CMK (cell line): ENCODE measurements at regions not wholly inside any gene's neighbourhood (a gene's known extent, or its start where the extent isn't known, plus 50 kb on each side); places are given as distances from the start of the nearest gene placed in this dataset.
A peak's percentile ranks its signal among the peaks of the same experiment; 100 is the strongest.

Source experiments
- DNase-seq: peaks from one replicate; pipeline ENCODE4 v3.0.0-alpha.2; 2010; ENCODE audit warnings: low read depth

DNA sequence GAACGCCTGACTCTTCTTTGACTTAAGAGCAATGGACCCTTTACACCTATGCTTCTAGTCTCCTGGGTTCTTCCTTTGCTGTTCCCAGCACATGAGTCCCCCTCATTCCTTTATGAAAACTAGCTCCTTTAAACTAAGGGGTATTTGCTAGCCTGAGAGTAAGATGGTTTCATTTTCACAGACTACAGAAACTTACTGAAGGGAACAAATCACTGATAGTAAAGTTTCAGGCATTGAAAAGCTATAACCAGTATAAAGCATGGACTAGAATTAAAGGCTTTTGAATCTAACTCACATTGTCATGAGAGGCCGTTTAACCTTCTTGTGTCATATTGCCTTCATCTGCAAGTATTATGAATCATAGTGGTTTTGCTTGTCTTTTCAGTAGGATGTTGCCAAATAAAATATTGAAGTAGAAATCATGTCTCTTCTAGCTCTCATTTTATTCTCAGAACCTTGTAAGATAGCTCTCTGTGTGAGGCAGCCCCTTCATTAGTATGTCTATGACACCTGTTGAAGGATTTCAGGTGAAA lies 765.9 kb downstream of the NR2F2 start:
- DNase-seq, result no peak

DNA sequence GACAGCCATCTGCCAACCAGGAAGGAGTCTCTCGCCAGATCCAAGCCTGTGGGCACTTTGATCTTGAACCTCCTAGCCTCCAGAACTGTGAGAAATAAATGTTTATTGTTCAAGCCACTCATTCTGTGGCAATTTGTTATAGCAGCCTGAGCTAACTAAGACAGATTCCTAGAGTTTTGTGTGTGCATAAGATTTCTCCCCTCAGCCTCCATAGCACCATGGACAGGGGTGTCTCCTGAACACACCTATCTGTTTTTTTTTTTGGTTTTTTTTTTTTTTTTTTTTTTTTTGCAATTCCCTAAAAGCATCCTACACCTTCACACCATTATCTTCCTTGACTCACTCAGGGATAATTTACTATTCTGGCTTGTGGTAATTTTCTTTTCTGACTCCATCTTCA lies 768.5 kb downstream of the NR2F2 start:
- no peak for DNase-seq

DNA sequence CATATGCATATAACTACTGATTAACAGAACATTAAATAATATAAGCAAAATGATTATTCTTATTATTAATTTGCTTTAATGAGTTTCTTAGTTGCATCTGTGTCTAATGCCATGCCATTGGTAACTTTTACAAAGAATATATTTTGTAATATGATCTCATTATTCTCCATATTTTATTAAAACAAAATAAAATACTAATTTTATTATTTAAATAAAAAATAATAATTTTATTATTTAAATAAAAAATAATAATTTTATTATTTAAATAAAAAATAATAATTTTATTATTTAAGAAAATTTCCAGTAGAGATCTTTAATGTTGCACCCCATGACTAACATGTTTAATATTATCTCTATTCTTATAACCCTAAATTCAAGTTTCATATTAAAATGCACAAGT lies 771.1 kb downstream of the NR2F2 start:
- no peak for DNase-seq

DNA sequence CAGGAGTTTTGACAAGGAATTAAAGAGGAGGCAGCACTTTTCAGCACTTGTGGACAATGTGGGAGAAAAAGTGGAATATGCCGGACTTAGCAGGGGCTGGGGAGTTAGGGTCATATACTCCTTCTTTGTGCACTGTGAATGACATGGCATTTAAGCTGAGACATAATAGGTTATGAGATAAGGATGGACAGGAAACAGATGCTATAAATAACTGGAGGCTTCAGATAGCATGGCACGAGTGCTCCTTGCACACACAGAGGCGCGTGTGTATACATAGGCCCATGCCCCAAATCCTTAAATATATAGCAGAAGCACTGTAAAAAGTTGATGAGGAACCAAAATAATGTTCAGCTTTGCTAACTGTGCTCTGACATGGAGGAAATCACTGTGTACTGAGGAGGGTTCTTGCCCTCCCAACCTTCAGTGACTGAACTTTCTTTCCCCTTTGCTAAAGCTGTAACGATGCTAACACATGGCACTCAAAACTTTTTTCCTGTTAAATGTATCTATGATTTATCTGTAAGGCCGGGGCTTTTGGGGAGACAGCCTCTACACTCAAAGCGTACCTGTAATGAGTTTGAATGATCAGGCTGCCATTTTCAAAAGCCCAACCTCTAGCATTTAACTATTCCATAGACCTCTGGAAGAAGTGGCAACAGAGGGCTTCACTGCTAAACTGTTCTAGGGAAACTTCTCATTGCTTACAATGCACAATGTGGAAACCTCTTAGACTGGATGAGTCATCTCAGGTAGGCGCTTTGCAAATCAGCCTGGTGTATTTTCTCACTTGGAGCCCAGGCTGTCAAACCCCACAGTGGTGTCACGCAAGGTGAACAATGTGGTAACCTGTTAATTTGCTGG lies 784.6 kb downstream of the NR2F2 start:
- peak; percentile 43 for DNase-seq

DNA sequence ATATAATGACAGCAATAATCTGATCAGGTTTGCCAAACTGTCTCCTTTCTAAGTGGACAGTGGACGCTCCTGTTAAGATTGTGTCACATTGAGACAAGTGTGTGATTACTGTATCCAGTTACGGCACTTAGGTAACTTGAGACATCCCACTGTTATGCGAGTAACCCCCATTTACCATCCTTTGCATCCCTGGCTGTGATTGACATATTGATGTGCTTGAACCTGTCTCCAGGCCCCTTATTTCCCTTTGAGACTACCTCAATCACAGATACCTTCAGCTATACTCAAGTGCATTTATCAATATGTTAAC lies 785.2 kb downstream of the NR2F2 start:
- no peak for DNase-seq

DNA sequence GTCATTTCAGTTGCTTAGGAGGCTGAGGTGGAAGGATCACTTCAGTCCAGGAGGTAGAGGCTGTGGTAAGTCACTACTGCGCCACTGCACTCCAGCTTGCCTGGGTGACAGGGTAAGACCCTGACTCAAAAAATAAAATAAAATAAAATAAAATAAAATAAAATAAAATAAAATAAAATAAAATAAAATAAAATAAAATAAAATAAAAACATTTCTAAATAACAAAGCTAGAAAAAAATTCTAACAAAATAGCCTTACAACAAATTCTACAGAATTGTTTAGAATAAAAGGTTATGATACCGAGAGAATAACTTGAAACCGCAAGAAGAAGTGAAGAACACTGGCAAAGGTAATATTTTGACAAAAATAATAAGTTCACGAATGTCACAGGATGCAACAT lies 794.3 kb downstream of the NR2F2 start:
- no peak for DNase-seq

DNA sequence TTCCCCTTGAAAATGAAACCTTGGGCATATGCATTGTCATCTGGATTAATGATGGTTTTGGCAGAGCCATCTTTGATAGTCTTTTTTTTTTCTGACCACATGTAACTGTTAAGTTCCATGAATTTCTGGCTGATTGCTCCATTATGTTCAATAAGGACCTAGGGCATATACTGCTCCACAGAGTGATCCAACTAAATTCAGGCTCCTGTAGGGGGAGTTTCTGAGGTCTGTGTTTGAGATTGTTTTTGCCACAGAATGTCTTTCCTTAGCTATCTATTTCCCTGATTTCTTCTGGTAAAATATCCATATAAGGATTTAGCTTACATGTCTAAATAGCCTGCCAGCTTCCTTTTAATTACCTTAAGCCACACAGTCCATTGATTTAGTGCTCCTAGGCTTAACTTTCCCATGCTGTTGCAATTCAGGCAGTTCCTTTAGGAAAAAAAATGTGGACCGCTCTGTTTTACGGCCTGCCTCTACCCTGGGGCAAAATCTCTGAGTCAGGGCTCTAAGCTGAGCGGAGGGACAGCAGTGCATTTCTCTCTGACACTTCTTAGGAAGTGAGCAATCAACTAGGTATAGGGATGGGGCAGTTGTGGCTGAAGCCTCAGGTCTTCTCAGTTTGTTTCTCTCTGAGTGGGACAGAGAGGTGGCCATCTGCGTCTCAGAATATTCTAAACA lies 796.2 kb downstream of the NR2F2 start:
- DNase-seq, result no peak

DNA sequence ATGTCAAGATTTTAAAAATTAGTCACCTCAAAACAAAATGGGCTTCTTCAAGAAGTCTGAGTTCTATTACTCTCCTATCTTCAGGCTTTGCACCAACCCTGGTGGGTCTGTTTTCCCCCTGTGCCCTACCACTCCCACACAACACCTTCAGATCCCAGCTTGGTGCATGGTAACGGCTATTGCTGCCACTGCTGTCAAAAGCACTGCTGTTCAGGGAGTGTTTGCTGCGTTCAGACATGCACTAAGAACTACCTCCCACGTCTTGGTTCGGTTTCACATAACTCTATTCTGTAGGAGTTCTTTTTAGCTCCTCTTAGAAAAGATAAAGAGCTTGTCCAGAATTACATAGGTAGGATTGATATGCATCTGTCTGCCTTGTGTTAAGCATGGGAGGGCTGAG lies 799.2 kb downstream of the NR2F2 start:
- no peak for DNase-seq

DNA sequence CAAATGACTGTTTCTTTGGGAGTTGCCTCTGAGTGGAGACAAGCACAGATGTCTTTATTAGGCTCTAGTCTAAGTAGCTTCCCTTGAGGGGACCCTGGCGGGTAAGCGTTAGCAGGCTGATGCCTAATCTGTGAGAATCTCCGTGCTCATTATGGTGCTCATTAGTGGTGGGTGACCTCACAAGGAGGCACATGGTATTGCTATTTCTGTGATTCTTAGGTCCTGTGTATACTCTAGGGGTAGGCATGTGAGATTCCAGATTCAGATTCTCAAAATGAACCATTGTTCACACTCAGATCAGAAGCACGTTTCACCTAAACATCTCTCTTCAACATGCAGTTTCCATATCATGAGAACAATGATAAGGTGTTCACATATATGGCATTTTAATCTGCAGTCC lies 809.7 kb downstream of the NR2F2 start:
- no peak for DNase-seq

DNA sequence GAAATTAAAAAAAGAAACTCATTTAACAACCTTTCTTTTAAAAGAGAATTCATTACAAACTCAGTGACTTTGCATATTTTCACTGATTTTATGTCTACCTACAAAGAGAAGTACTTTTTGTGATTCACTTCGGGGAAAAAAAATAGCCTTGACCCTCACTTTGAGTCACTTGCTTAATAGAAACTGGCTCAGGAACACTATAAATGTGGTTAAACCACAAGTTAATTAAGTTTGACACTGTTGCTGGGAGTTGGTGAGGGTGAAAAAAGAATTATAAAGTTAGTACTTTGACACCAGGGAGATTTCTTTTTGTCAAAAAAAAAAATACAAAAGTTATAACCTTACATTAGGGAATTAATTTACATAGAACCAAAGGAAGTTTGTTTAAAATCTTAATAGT lies 810.9 kb downstream of the NR2F2 start:
- DNase-seq, result no peak

DNA sequence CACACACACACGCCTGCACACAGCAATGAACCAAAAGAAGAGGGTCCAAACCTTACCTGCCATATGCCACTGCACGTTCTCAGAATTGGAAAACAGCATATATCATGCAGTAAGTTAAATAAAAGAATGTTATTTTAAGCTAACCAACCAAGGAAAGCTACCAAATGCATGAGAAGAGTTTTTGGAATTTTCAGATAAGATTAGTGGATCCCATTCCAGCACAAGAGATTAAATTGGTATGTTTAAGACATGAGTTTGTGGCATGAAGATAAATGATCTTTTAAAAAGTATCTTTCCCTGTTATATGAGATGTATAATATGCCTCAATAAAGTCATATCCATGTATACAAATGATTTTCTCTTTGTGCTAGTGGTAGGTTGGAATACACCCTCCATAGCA lies 811.4 kb downstream of the NR2F2 start:
- DNase-seq, result no peak

DNA sequence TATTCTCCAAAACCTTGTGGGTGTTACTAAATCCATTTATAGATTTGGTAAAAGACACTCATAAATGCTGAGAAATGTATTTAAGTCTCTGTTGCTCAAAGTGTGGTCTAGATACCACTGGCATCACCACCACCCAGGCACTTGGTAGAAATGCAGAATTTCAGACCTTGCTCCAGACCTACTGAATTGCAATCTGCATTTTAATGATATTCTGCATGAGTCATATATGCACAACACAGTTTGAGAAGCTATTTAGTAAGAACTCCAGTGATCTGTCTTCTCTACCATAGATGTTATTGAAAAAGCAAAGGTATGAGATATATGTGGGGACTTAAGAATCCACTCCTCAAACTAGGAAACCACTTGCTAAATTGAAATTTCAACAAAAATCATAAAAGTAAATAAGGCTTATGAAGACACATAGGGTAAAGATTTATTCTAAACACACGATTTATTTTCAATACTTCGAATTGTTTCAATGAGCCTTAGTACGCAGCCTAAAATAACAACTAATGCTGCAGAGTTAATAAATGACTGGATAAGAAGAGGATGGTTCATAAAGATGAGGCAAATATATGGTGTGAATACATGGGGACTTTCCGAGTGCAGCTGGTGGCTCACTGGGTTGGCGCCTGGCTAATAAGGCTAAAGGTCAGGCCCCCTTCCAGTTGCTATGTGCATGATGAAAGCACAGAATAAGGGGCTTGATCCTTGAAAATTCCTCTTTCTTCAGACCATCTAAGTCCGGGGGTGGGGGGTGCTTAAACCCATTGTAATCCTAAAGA lies 813.3 kb downstream of the NR2F2 start:
- no peak for DNase-seq

DNA sequence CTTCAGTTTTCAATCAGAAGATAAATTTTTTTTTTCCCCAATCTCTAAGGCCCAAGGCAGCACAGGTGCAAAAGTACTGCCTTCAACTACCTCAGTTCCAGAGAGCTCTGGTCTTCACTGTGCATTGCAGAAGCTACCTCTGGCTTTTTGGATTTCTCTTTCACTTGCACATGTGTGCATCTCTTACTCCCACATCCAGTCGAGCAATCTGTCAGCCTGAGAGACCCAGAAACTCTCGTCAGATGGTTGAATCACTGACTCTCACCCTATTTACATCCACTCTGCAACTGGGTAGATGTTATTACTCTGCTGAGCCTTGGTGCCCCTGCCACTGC lies 813.8 kb downstream of the NR2F2 start:
- DNase-seq, result no peak

DNA sequence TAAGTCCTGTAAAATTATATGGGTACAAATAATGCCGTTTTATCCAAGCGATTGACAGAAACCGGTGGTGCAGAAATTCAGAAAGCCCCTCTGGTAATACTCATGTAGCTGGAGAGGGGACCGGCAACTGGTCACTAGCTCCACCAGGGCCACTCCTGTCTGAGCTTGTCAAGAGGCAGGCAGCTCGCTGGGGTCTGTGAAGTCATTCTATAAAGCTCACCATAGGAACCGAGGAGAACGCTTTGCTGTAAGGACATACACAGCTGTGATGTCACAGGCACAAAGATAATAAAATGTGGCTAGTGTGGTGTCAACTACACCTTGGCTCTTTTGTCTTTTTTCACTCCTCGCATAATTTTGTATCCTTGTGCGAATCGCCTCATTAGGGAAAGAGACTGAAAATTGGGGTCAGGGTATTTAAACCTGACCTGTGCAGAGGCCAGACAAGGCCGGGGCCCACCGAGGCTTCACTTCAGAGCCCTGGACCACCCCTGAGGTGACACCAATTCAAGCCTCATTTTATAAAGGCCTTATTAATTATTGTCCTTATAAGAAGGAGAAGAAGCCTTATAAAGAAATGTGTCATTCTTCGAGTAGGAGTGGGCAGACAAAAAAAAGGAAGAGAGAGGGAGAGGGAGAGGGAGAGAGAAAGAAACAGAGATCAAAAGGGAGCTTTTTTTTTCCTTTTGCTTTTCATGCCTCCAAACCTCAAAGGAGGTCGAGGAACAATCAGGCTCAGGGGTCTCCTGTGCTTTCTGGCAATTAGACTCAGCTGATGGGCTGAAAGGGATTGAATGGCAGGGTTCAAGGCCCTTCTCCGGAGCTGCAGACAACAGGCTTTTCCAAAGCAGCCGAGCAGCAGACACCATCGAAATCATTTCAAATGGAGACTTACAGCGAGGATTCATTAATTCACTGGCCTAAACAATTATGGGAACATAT lies 813.3 kb upstream of the ARRDC4 start:
- DNase-seq, result no peak

DNA sequence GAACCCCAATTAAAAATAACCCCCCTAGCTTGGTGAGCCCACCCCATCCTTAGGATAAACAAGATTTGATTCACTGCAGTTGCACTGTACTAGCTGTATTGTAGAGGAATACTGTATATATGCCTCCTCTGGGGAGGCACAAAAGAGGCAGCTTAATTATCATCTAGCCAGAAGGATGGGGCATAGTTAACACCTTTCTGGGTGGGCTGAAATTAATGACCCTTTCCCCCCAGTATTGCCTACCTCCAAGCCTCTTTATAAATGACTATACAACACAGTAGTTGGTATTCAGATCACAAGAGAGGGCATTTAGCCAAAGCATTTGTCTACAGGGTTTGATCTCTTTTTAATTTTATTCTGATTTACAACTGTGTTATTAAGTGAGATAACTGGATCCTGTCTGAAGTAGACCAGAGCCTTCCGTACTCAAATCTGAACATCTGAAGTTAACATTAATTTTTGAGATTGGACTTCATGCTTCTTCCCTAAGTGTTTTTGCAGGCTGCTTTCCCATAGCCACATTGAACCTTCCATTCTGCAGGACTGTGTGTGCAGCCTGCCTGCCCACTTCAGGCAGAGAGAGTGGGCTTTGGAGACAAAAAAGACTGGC lies 807.0 kb upstream of the ARRDC4 start:
- DNase-seq, result no peak

DNA sequence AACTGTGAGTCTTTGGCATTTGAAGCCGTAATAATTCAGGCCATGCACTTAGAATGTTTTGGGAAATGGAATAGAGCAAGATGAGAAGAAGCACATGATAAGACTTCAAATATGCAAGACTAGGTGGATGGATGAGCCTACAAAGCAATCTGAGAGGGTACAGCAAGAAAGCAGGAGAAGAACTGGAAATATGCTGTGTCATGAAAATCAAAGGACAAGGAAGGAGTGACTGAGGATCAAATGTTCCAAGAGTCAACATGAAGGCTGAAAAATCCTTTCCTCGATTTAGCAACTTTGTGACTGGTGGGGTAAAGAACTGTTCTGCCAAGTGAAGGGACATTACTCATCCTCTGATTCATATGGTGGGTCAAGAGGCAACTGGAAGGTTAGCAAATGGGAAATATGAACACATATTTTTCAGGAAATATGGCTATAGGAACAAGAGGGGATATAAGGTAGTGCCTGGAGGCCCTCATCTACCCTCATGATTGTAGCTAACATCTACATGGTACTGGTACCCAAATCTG lies 803.7 kb upstream of the ARRDC4 start:
- no peak for DNase-seq

DNA sequence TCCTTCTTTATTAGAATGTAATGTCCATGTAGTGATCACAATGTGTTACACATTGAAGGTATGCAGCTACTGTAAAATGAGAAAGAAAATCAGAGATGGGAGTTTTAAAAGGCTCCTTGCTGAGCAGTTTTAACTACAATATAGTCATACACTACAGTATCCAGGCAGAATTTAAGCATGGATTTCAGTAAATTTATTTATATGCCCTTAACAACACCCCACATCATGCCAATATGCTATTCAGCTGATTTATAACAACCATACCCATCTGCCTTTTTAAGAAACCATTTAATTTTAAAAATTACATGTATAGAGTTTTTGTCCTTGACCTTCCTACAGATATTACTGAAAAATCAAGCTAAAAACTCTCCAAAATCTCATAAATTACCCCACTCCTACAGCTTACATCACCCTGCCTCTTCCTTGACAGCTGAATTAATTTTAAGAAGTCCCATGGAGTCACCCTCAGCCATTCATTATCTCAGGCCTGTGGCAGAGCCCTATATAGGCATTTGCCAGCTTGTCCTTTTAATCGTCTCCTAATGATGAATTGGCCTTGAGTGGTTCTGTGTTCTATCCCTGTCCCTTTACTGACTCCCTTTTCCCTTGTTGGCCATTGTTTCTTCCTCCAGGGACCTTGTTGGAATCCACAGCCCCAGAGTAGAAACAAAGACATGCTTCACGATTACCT lies 797.6 kb upstream of the ARRDC4 start:
- no peak for DNase-seq

DNA sequence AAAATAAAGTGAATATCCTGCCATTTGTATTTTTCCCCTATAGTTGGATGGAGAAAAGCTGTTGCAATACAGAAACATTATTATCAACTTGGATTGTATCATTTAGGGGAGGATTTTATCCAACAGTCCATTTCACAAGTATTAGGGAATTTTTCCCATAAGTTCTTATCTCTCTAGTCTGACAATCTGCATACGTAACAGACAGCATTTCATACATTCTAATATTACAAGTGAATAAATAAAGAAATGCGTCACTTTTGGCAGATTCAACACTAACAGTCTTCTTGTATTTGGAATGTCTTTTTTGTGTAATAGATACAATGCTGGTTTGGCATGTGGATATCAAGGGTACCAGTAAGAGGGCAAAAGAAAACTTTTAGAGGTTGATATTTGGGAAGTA lies 795.3 kb upstream of the ARRDC4 start:
- DNase-seq, result no peak

DNA sequence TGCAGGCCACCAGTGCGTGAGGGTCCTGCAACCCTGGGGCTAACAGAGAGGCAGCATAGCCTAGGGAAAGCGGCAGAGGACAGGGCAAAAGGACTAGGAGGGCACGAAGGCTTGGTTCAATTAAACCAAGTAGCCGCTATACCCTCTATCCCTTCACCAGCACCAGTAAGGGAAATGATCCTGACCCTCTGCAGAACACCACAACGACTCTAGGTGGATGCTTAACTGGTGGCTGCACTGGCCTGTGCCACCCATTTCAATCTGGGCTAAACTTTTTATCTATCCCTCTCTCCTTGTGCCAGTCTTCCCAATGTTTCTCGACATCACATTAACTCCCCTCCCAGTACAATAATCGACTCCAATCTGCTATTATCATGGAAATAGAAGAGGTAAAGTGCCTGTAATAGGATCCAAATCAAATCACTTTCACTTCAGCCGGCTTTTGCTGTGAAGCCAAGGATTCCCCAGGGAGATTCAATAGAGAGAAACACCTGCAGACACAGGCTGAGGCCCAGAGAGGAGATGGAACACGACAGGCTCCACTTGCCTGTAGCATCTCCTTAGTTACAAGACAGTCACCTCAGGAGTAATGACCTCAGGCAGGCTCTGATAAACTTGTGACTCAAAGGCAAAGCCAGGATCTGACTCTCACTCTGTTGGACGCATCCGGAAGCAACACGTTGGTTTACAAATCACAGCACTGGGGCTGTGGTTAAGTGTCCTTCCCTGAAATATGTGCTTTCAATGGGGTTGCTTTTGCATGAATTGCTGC lies 791.6 kb upstream of the ARRDC4 start:
- no peak for DNase-seq

DNA sequence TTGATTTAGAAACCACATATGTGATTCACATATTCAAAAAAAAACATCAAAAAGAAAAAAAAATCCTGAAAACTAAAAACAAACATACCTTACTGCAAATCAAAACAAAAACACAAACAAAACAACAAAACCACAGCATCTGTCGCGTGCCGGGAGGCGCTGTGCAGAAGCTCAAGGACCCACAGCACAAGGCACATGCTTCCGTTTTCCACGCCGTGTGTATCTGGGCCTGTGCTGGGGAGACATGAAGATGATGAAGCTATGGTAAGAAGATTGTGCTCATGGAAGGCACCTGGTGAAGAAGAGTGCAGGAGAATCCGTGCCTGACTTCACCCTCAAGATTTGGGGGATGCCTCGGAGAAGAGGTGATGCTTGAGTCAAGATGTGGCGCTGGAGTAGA lies 788.9 kb upstream of the ARRDC4 start:
- DNase-seq, result no peak
